Astrocyte of the cerebellum (primary cell): ENCODE measurements at regions not wholly inside any gene's neighbourhood (a gene's known extent, or its start where the extent isn't known, plus 50 kb on each side); places are given as distances from the start of the nearest gene placed in this dataset.

Source experiments
- DNase-seq: peaks from one replicate; pipeline ENCODE4 v3.0.0-alpha.2; 2011; ENCODE audit warnings: low read depth
- H3K4me3 ChIP-seq: 2 replicates; pipeline ENCODE4 v1.5.1; 2011; ENCODE audit warnings: mild to moderate bottlenecking, low read depth, low read length, moderate library complexity
- CTCF ChIP-seq: IDR thresholded peaks from 2 replicates; pipeline ENCODE4 v1.5.1; 2012; ENCODE audit warnings: low read length, low read depth, moderate library complexity, mild to moderate bottlenecking; ENCODE audit errors: missing control alignments
- in situ Hi-C: cut with HindIII; loops from 2 replicates; pipeline ENCODE4 v1.10.0; 2017; ENCODE audit warnings: low sequenced_read_pairs

- peak; percentile 28 for DNase-seq
- in situ Hi-C loops, result no loop called here
- no peak for TF ChIP-seq CTCF
- H3K4me3 ChIP-seq, result no peak overlapping the region
These were observed 364.3 kb upstream of the HSF2 start for GRCh38 chr6:122035173-122035572.

- in situ Hi-C loops, result no loop called here
- H3K4me3 ChIP-seq, result no peak overlapping the region
- DNase-seq, result no peak
- TF ChIP-seq CTCF, result no peak
These were observed 359.2 kb upstream of the HSF2 start for GRCh38 chr6:122040261-122040660.

GRCh38 chr6:122042380-122042779 is 357.1 kb upstream of the HSF2 start:
- TF ChIP-seq CTCF, result no peak
- in situ Hi-C loops, result no loop called here
- no peak for DNase-seq

GRCh38 chr6:122042960-122043735 is 356.3 kb upstream of the HSF2 start:
- no peak for DNase-seq
- in situ Hi-C loops, result no loop called here
- TF ChIP-seq CTCF, result no peak
- no peak overlapping the region for H3K4me3 ChIP-seq

More at GRCh38 chr6:122042380-122042779, 357.1 kb upstream of the HSF2 start:
- H3K4me3 ChIP-seq, result no peak overlapping the region

- in situ Hi-C loops, result no loop called here
- H3K4me3 ChIP-seq, result no peak overlapping the region
- DNase-seq, result no peak
- TF ChIP-seq CTCF, result no peak
These were observed 350.9 kb upstream of the HSF2 start for GRCh38 chr6:122048570-122048969.

- no peak overlapping the region for H3K4me3 ChIP-seq
- in situ Hi-C loops, result no loop called here
- DNase-seq, result no peak
- TF ChIP-seq CTCF, result no peak
These were observed 350.1 kb upstream of the HSF2 start for GRCh38 chr6:122049341-122049740.
